ENCODE measurements at regions not wholly inside any gene's neighbourhood (a gene's known extent, or its start where the extent isn't known, plus 50 kb on each side); places are given as distances from the start of the nearest gene placed in this dataset.

GRCh38 chr4:126658411-126658810, 974.3 kb upstream of the INTU start:
- TF ChIP-seq RAD21 (IDR thresholded peaks at IDR 0.05) (no peak), FOXA1 (IDR thresholded peaks at IDR 0.05) (no peak), SP1 (IDR thresholded peaks at IDR 0.05) (no peak), JUND (IDR thresholded peaks at IDR 0.05) (no peak), YY1 (IDR thresholded peaks at IDR 0.05) (no peak)
- no peak for DNase-seq (ENCODE audit: low spot score)
- H3K9ac ChIP-seq (ENCODE audit: low read depth in 1 of 2, low read length in 2 of 2), result no peak overlapping the region
- no peaks in the 10 kb centered on the region for H3K4me1 ChIP-seq (ENCODE audit: control insufficient read depth in 4 of 4, insufficient read depth in 4 of 4, low read length in 3 of 4)
- H3K27ac ChIP-seq (ENCODE audit: low read depth in 1 of 2, low read length in 2 of 2), result no peak overlapping the region
- H3K36me3 ChIP-seq (ENCODE audit: control insufficient read depth in 4 of 4, insufficient read depth in 3 of 4, low read depth in 1 of 4, low read length in 3 of 4), result no peaks in the 10 kb centered on the region
- no peaks in the 10 kb centered on the region for H3K27me3 ChIP-seq (ENCODE audit: control insufficient read depth in 4 of 4, insufficient read depth in 4 of 4, low read length in 3 of 4)
- H3K4me3 ChIP-seq (ENCODE audit: low read depth in 1 of 3, low read length in 3 of 3), result no peak overlapping the region
- 60% methylated on average over 1 of the region's 1 CpG for WGBS
- H3K9me3 ChIP-seq (ENCODE audit: control insufficient read depth in 4 of 4, low read length in 3 of 4), result no peaks in the 10 kb centered on the region

- TF ChIP-seq FOXA2 (IDR thresholded peaks at IDR 0.05), result no peak
- TF ChIP-seq YY1 (IDR thresholded peaks at IDR 0.05), result no peak
- no peak for TF ChIP-seq HNF4G (IDR thresholded peaks at IDR 0.05)
- TF ChIP-seq RXRA (IDR thresholded peaks at IDR 0.05), result no peak
- no peak for TF ChIP-seq GABPA (IDR thresholded peaks at IDR 0.05 in 1 of 2, conservative IDR thresholded peaks at IDR 0.05 in 1 of 2)
- no peak for TF ChIP-seq HNF4A (conservative IDR thresholded peaks at IDR 0.05)
- no peak for TF ChIP-seq MAX (IDR thresholded peaks at IDR 0.05)
- no peak for TF ChIP-seq ZBTB33 (IDR thresholded peaks at IDR 0.05)
- no peak for TF ChIP-seq SP1 (IDR thresholded peaks at IDR 0.05)
- no peak for TF ChIP-seq FOXA1 (IDR thresholded peaks at IDR 0.05)
- no peak for TF ChIP-seq JUND (IDR thresholded peaks at IDR 0.05)
- no peak for TF ChIP-seq REST (IDR thresholded peaks at IDR 0.05)
- TF ChIP-seq NR2F2 (IDR thresholded peaks at IDR 0.05), result no peak
- no peak for TF ChIP-seq ATF3 (IDR thresholded peaks at IDR 0.05)
- TF ChIP-seq RAD21 (IDR thresholded peaks at IDR 0.05), result no peak
- TF ChIP-seq EGR1 (IDR thresholded peaks at IDR 0.05; ENCODE audit: low read depth in 2 of 2), result no peak
- TF ChIP-seq CTCF (IDR thresholded peaks at IDR 0.05; ENCODE audit: low read depth, low read length, missing input control), result no peak
- no peak for TF ChIP-seq TAF1 (conservative IDR thresholded peaks at IDR 0.05)
- Histone ChIP-seq H3K27me3 (ENCODE audit: control insufficient read depth in 4 of 4, insufficient read depth in 4 of 4, low read length in 3 of 4) (no peaks in the 10 kb centered on the region), H3K4me1 (ENCODE audit: control insufficient read depth in 4 of 4, insufficient read depth in 4 of 4, low read length in 3 of 4) (no peaks in the 10 kb centered on the region), H3K27ac (ENCODE audit: low read depth in 1 of 2, low read length in 2 of 2) (no peak overlapping the region), H3K9me3 (ENCODE audit: control insufficient read depth in 4 of 4, low read length in 3 of 4) (no peaks in the 10 kb centered on the region), H3K36me3 (ENCODE audit: control insufficient read depth in 4 of 4, insufficient read depth in 3 of 4, low read depth in 1 of 4, low read length in 3 of 4) (no peaks in the 10 kb centered on the region), H3K4me3 (ENCODE audit: low read depth in 1 of 3, low read length in 3 of 3) (no peak overlapping the region), H3K9ac (ENCODE audit: low read depth in 1 of 2, low read length in 2 of 2) (no peak overlapping the region)
- DNase-seq (ENCODE audit: low spot score), result no peak
These were observed 971.6 kb upstream of the INTU start for GRCh38 chr4:126661194-126661593.
